ENCODE measurements at regions not wholly inside any gene's neighbourhood (a gene's known extent, or its start where the extent isn't known, plus 50 kb on each side); places are given as distances from the start of the nearest gene placed in this dataset.
"Not testable (repeated sequence)": the region's sequence is repeated elsewhere in the genome, so short reads cannot be mapped to it uniquely, and the experiment has no call there.

DNA sequence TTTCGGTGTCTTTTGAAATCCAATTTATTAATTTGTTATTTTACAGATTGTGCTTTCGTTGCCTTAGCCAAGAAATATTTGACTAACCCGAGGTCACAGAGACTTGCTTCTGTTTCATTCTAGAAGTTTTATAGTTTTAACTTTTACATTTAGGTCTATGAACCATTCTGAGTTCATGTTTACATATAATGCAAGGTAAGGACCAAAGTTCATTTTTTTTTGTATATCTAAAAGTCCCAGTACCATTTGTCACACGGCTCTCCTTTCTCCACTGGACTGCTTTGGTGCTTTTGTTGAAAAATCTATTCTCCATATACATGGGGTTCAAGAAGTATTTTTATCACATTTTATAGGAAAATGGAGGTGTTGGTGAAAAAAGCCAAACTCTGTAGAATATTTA, 411.4 kb upstream of the SPATA31A3 start:
- TF ChIP-seq, protein P1, sequence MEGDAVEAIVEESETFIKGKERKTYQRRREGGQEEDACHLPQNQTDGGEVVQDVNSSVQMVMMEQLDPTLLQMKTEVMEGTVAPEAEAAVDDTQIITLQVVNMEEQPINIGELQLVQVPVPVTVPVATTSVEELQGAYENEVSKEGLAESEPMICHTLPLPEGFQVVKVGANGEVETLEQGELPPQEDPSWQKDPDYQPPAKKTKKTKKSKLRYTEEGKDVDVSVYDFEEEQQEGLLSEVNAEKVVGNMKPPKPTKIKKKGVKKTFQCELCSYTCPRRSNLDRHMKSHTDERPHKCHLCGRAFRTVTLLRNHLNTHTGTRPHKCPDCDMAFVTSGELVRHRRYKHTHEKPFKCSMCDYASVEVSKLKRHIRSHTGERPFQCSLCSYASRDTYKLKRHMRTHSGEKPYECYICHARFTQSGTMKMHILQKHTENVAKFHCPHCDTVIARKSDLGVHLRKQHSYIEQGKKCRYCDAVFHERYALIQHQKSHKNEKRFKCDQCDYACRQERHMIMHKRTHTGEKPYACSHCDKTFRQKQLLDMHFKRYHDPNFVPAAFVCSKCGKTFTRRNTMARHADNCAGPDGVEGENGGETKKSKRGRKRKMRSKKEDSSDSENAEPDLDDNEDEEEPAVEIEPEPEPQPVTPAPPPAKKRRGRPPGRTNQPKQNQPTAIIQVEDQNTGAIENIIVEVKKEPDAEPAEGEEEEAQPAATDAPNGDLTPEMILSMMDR (IDR thresholded peaks at IDR 0.05): not testable (repeated sequence)
- TF ChIP-seq RAD21 (conservative IDR thresholded peaks at IDR 0.05 in 1 of 2, IDR thresholded peaks at IDR 0.05 in 1 of 2); EP300 (IDR thresholded peaks at IDR 0.05); ZFP36 (IDR thresholded peaks at IDR 0.05; ENCODE audit: borderline replicate concordance, partially characterized antibody); MYC (IDR thresholded peaks at IDR 0.05; ENCODE audit: borderline replicate concordance, low read length); POLR2A (IDR thresholded peaks at IDR 0.05; ENCODE audit: low read length); RFX5 (IDR thresholded peaks at IDR 0.05); RCOR1 (IDR thresholded peaks at IDR 0.05; ENCODE audit: low read depth, low read length); POLR2AphosphoS2 (conservative IDR thresholded peaks at IDR 0.05; ENCODE audit: low read length): not testable (repeated sequence)
- TF ChIP-seq, protein P2, sequence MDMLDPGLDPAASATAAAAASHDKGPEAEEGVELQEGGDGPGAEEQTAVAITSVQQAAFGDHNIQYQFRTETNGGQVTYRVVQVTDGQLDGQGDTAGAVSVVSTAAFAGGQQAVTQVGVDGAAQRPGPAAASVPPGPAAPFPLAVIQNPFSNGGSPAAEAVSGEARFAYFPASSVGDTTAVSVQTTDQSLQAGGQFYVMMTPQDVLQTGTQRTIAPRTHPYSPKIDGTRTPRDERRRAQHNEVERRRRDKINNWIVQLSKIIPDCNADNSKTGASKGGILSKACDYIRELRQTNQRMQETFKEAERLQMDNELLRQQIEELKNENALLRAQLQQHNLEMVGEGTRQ (IDR thresholded peaks at IDR 0.05): not testable (repeated sequence)
- TF ChIP-seq, protein P3, sequence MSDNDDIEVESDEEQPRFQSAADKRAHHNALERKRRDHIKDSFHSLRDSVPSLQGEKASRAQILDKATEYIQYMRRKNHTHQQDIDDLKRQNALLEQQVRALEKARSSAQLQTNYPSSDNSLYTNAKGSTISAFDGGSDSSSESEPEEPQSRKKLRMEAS (IDR thresholded peaks at IDR 0.05): not testable (repeated sequence)
